IMR-90 (cell line): ENCODE measurements at regions not wholly inside any gene's neighbourhood (a gene's known extent, or its start where the extent isn't known, plus 50 kb on each side); places are given as distances from the start of the nearest gene placed in this dataset.
"Not testable (repeated sequence)": the region's sequence is repeated elsewhere in the genome, so short reads cannot be mapped to it uniquely, and the experiment has no call there.

Experiments
- ATAC-seq: fragments of 200-7000 bp; cut with Tn5 transposase; 2 replicates; pipeline ENCODE4 v1.9.1; 2020; ENCODE audit warnings: low read depth, mild to moderate bottlenecking, moderate library complexity
- BruUV-seq: library from RNA; stranded (reverse); fragments of 400-500 nt; replicated peaks from 2 replicates; lab custom pipeline; 2021; lab: Mats Ljungman, UMichigan
- CTCF ChIA-PET: fragments of 300-600 bp; formaldehyde crosslinking; extraction: SDS; loops from one replicate; lab custom pipeline; 2021; ENCODE audit warnings: antibody characterized with exemption; lab: Yijun Ruan, JAX
- POLR2A ChIA-PET: fragments of 300-600 bp; sonication (Branson Sonifier 250); formaldehyde crosslinking; loops from one replicate; lab custom pipeline; 2022; ENCODE audit warnings: antibody characterized with exemption; ENCODE audit not compliant: unreplicated experiment; lab: Charles Lee
- DNase-seq: peaks from one replicate; pipeline ENCODE4 v3.0.0; 2013
- H2AFZ ChIP-seq: replicated peaks from 2 replicates; pipeline ENCODE3; 2013; ENCODE audit warnings: low read length, mild to moderate bottlenecking; ENCODE audit not compliant: poor library complexity
- H2AK5ac ChIP-seq: 2 replicates; pipeline ENCODE4 v1.6.1; 2013; ENCODE audit warnings: low read depth, low read length, inconsistent platforms
- H2AK9ac ChIP-seq: replicated peaks from 2 replicates; pipeline ENCODE3; 2013; ENCODE audit warnings: mild to moderate bottlenecking, low read depth, low read length, moderate library complexity; ENCODE audit not compliant: poor library complexity
- H2BK120ac ChIP-seq: 2 replicates; pipeline ENCODE4 v1.6.1; 2013; ENCODE audit warnings: low read depth, low read length, inconsistent platforms
- H2BK15ac ChIP-seq: 3 replicates; pipeline ENCODE4 v1.6.1; 2013; ENCODE audit warnings: low read depth, low read length, inconsistent platforms
- H2BK20ac ChIP-seq: 2 replicates; pipeline ENCODE4 v1.6.1; 2013; ENCODE audit warnings: low read depth, mild to moderate bottlenecking, inconsistent platforms, low read length, moderate library complexity
- H2BK5ac ChIP-seq: 2 replicates; pipeline ENCODE4 v1.6.1; 2013; ENCODE audit warnings: mild to moderate bottlenecking, low read depth, low read length, inconsistent platforms; ENCODE audit not compliant: poor library complexity, severe bottlenecking
- H3K14ac ChIP-seq: replicated peaks from 2 replicates; pipeline ENCODE4 v1.6.1; 2013; ENCODE audit warnings: low read depth, low read length, inconsistent platforms
- H3K18ac ChIP-seq: 2 replicates; pipeline ENCODE4 v1.6.1; 2013; ENCODE audit warnings: low read depth, low read length, control low read depth
- H3K23ac ChIP-seq: 2 replicates; pipeline ENCODE4 v1.6.1; 2013; ENCODE audit warnings: low read depth, low read length, inconsistent platforms
- H3K27ac ChIP-seq: 2 replicates; pipeline ENCODE4 v1.5.1; 2013; ENCODE audit warnings: mild to moderate bottlenecking, control low read depth, low read length; ENCODE audit not compliant: insufficient read depth
- H3K27me3 ChIP-seq: 2 replicates; pipeline ENCODE4 v1.6.1; 2013; ENCODE audit warnings: low read length; ENCODE audit not compliant: control insufficient read depth, insufficient read depth
- H3K36me3 ChIP-seq: 2 replicates; pipeline ENCODE4 v1.6.1; 2013; ENCODE audit warnings: low read length, mixed read lengths; ENCODE audit not compliant: control insufficient read depth, insufficient read depth
- H3K4ac ChIP-seq: 2 replicates; pipeline ENCODE4 v1.6.1; 2013; ENCODE audit warnings: low read depth, low read length, inconsistent platforms
- H3K4me1 ChIP-seq: 2 replicates; pipeline ENCODE4 v1.6.1; 2013; ENCODE audit warnings: low read length, mixed read lengths; ENCODE audit not compliant: control insufficient read depth, insufficient read depth
- H3K4me2 ChIP-seq: 2 replicates; pipeline ENCODE4 v1.6.1; 2013; ENCODE audit warnings: low read depth, mild to moderate bottlenecking, control low read depth, low read length, moderate library complexity
- H3K4me3 ChIP-seq: 2 replicates; pipeline ENCODE4 v1.5.1; 2013; ENCODE audit warnings: low read depth, mild to moderate bottlenecking, control low read depth, low read length, moderate library complexity; ENCODE audit not compliant: insufficient read depth
- H3K56ac ChIP-seq: 2 replicates; pipeline ENCODE4 v1.6.1; 2013; ENCODE audit warnings: low read length, inconsistent platforms; ENCODE audit not compliant: insufficient read depth; ENCODE audit errors: extremely low read depth
- H3K79me1 ChIP-seq, 2 experiments: 2 replicates each; pipeline ENCODE4 v1.6.1; 2013; ENCODE audit warnings: low read length in 2 of 2, inconsistent platforms in 1 of 2, low read depth in 1 of 2
- H3K9ac ChIP-seq: 2 replicates; pipeline ENCODE4 v1.6.1; 2013; ENCODE audit warnings: low read depth, low read length, control low read depth
- H3K9me1 ChIP-seq: 2 replicates; pipeline ENCODE4 v1.6.1; 2013; ENCODE audit warnings: low read length, inconsistent platforms; ENCODE audit not compliant: insufficient read depth
- H3K9me3 ChIP-seq: 2 replicates; pipeline ENCODE4 v1.6.1; 2013; ENCODE audit warnings: low read length; ENCODE audit not compliant: control insufficient read depth, insufficient read depth
- H4K20me1 ChIP-seq: 2 replicates; pipeline ENCODE4 v1.6.1; 2013; ENCODE audit warnings: low read length, inconsistent platforms; ENCODE audit not compliant: insufficient read depth
- H4K5ac ChIP-seq: 2 replicates; pipeline ENCODE4 v1.6.1; 2013; ENCODE audit warnings: mild to moderate bottlenecking, low read depth, low read length, control low read depth
- H4K8ac ChIP-seq, 2 experiments: 2 replicates each; pipeline ENCODE4 v1.6.1; 2013; ENCODE audit warnings: low read depth in 2 of 2, low read length in 2 of 2, control low read depth in 1 of 2, inconsistent platforms in 1 of 2
- H4K91ac ChIP-seq: 2 replicates; pipeline ENCODE4 v1.6.1; 2013; ENCODE audit warnings: low read depth, low read length, inconsistent platforms; ENCODE audit not compliant: insufficient read depth
- WGBS, 2 experiments: methylation state at CpG; one replicate each; pipeline versions ENCODE4 v1.1.5 to v1.1.7; 2013; ENCODE audit warnings: missing lambda C conversion rate in 2 of 2; ENCODE audit not compliant: insufficient read length in 1 of 2; ENCODE audit errors: extremely low coverage in 2 of 2; 5-methylcytosine and 5-hydroxymethylcytosine counted together
- dilution Hi-C: fragments of 300-500 bp; cut with HindIII; formaldehyde crosslinking; loops from one replicate; pipeline ENCODE4 v1.14.3; 2018; ENCODE audit warnings: low sequenced_read_pairs; ENCODE audit not compliant: unreplicated experiment
- in situ Hi-C: fragments of 300-500 bp; cut with MboI; formaldehyde crosslinking; loops from 3 replicates; pipeline ENCODE4 v1.14.3; 2019; ENCODE audit warnings: low sequenced_read_pairs, inconsistent platforms, mixed read lengths
- intact Hi-C: fragments of 100-400 bp; cut with micrococcal nuclease; formaldehyde crosslinking; loops from 2 replicates; pipeline ENCODE4 v1.10.0; 2022

GRCh38 chr2:52006821-52007366 lies 975.0 kb upstream of the NRXN1 start:
- BruUV-seq, H3K9me1 ChIP-seq, H3K36me3 ChIP-seq, H2BK5ac ChIP-seq, POLR2A ChIA-PET, H3K79me1 ChIP-seq, ATAC-seq, H3K27me3 ChIP-seq, H2BK20ac ChIP-seq, H3K27ac ChIP-seq, H2BK15ac ChIP-seq, CTCF ChIA-PET, intact Hi-C loops, H3K14ac ChIP-seq, H3K4me2 ChIP-seq, DNase-seq, H2AFZ ChIP-seq, H3K4me3 ChIP-seq, H3K18ac ChIP-seq, H2BK120ac ChIP-seq, dilution Hi-C loops, H3K4me1 ChIP-seq, H2AK9ac ChIP-seq, H4K91ac ChIP-seq, H3K9ac ChIP-seq, H3K23ac ChIP-seq, H4K5ac ChIP-seq, H3K56ac ChIP-seq, H4K20me1 ChIP-seq, H3K9me3 ChIP-seq, H4K8ac ChIP-seq, in situ Hi-C loops, H2AK5ac ChIP-seq, H3K4ac ChIP-seq: not testable (repeated sequence)
- 99% methylated on average over 13 of the region's 32 CpGs; no CpG with 5 or more reads in 1 of the 2 experiments for WGBS, 2 experiments
